ENCODE measurements at regions not wholly inside any gene's neighbourhood (a gene's known extent, or its start where the extent isn't known, plus 50 kb on each side); places are given as distances from the start of the nearest gene placed in this dataset.

DNA sequence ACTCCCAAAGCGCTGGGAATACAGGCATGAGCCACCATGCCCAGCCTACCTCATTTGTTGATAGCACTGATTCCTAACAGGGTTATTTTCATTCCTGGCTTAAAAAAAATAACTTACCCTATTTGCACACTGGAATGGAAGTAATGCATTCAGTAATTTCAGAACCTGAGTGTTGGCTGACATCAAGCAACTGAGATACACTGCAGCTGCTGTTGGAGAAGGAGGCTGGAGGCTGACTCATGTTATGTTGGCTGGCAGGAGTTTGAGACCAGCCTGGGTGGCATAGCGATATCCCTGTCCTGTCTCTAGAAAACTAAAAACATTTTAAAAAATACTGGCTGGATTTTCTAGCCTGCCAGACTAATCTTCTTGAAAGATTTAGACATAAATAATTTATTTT is 385.1 kb upstream of the MEX3C start:
- TF ChIP-seq, protein P1, sequence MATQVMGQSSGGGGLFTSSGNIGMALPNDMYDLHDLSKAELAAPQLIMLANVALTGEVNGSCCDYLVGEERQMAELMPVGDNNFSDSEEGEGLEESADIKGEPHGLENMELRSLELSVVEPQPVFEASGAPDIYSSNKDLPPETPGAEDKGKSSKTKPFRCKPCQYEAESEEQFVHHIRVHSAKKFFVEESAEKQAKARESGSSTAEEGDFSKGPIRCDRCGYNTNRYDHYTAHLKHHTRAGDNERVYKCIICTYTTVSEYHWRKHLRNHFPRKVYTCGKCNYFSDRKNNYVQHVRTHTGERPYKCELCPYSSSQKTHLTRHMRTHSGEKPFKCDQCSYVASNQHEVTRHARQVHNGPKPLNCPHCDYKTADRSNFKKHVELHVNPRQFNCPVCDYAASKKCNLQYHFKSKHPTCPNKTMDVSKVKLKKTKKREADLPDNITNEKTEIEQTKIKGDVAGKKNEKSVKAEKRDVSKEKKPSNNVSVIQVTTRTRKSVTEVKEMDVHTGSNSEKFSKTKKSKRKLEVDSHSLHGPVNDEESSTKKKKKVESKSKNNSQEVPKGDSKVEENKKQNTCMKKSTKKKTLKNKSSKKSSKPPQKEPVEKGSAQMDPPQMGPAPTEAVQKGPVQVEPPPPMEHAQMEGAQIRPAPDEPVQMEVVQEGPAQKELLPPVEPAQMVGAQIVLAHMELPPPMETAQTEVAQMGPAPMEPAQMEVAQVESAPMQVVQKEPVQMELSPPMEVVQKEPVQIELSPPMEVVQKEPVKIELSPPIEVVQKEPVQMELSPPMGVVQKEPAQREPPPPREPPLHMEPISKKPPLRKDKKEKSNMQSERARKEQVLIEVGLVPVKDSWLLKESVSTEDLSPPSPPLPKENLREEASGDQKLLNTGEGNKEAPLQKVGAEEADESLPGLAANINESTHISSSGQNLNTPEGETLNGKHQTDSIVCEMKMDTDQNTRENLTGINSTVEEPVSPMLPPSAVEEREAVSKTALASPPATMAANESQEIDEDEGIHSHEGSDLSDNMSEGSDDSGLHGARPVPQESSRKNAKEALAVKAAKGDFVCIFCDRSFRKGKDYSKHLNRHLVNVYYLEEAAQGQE (IDR thresholded peaks at IDR 0.05; ENCODE audit: insufficient read depth in 1 of 2, low read depth in 2 of 2, low read length in 2 of 2): no peak
- TF ChIP-seq SIN3A (IDR thresholded peaks at IDR 0.05; ENCODE audit: borderline replicate concordance, insufficient read depth, low read length) (no peak), POLR2AphosphoS5 (IDR thresholded peaks at IDR 0.05; ENCODE audit: low read depth, low read length) (no peak), TAF1 (IDR thresholded peaks at IDR 0.05; ENCODE audit: borderline replicate concordance, insufficient read depth, low read length) (no peak)

All from PFSK-1 (cell line).